C4-2B (cell line): ENCODE measurements at regions not wholly inside any gene's neighbourhood (a gene's known extent, or its start where the extent isn't known, plus 50 kb on each side); places are given as distances from the start of the nearest gene placed in this dataset.

ENCODE experiments used
- ZFX ChIP-seq: fragments of 450-650 bp; IDR thresholded peaks from 2 replicates; pipeline ENCODE4 v1.6.1; 2017
- TF ChIP-seq, protein P1 (sequence below): fragments of 450-650 bp; conservative IDR thresholded peaks from 2 replicates; pipeline ENCODE4 v1.5.1; 2017; ENCODE audit warnings: mild to moderate bottlenecking

DNA sequence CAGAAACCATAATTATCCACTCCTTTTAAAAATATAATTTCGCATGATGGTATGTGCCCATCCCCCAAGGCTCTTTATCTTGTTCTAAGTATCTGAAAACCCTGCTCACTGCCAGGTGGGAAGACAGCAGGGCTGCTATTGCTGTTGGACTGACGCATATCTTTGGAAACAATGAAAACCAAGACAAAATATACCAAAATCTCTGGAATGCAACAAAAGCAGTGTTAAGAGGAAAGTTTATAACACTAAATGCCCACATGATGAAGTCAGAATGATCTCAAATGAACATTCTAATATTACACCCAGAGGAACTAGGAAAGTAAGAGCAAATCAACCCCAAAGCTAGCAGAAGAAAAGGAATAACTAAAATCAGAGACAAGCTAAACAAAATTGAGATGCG lies 162.0 kb downstream of the FAM47B start:
- TF ChIP-seq, protein P1, sequence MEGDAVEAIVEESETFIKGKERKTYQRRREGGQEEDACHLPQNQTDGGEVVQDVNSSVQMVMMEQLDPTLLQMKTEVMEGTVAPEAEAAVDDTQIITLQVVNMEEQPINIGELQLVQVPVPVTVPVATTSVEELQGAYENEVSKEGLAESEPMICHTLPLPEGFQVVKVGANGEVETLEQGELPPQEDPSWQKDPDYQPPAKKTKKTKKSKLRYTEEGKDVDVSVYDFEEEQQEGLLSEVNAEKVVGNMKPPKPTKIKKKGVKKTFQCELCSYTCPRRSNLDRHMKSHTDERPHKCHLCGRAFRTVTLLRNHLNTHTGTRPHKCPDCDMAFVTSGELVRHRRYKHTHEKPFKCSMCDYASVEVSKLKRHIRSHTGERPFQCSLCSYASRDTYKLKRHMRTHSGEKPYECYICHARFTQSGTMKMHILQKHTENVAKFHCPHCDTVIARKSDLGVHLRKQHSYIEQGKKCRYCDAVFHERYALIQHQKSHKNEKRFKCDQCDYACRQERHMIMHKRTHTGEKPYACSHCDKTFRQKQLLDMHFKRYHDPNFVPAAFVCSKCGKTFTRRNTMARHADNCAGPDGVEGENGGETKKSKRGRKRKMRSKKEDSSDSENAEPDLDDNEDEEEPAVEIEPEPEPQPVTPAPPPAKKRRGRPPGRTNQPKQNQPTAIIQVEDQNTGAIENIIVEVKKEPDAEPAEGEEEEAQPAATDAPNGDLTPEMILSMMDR, result no peak
- TF ChIP-seq ZFX, result no peak
